Suprapubic skin (tissue), 4 donors: ENCODE measurements at regions not wholly inside any gene's neighbourhood (a gene's known extent, or its start where the extent isn't known, plus 50 kb on each side); places are given as distances from the start of the nearest gene placed in this dataset.
A peak's percentile ranks its signal among the peaks of the same experiment; 100 is the strongest.

Source experiments
- DNase-seq, 2 donors: peaks; one replicate each; pipeline ENCODE4 v3.0.0-alpha.2; 2019; ENCODE audit warnings: low spot score in 2 of 2
- H3K27ac ChIP-seq: fragments of 200-600 bp; sonication (generic); one replicate; pipeline ENCODE4 v1.5.1; 2019
- H3K27me3 ChIP-seq: fragments of 200-600 bp; sonication (generic); one replicate; pipeline ENCODE4 v1.5.1; 2019
- H3K36me3 ChIP-seq: fragments of 200-600 bp; sonication (generic); one replicate; pipeline ENCODE4 v1.5.1; 2019
- H3K4me1 ChIP-seq: fragments of 200-600 bp; sonication (generic); one replicate; pipeline ENCODE4 v1.5.1; 2019
- H3K4me3 ChIP-seq: fragments of 200-600 bp; sonication (generic); one replicate; pipeline ENCODE4 v1.5.1; 2019; ENCODE audit warnings: mild to moderate bottlenecking
- H3K9me3 ChIP-seq: fragments of 200-600 bp; sonication (generic); one replicate; pipeline ENCODE4 v1.5.1; 2019
- EP300 ChIP-seq: sonication (generic); formaldehyde crosslinking; IDR thresholded peaks from one replicate; pipeline ENCODE4 v1.6.1; 2017; ENCODE audit warnings: antibody characterized with exemption
- POLR2A ChIP-seq, 2 donors: fragments of 450-650 bp; IDR thresholded peaks; one replicate each; pipeline ENCODE4 v1.6.1; 2017; ENCODE audit warnings: antibody characterized with exemption in 2 of 2, mild to moderate bottlenecking in 2 of 2, moderate library complexity in 2 of 2
- POLR2AphosphoS5 ChIP-seq, 3 donors: sonication (generic); formaldehyde crosslinking; IDR thresholded peaks; one replicate each; pipeline ENCODE4 v1.6.1; 2017; ENCODE audit warnings: antibody characterized with exemption in 3 of 3
- WGBS: methylation state at CpG from one replicate; pipeline ENCODE4 v1.1.5; 2018; 5-methylcytosine and 5-hydroxymethylcytosine counted together
- TF ChIP-seq, protein P1 (sequence below), 2 donors: fragments of 200-600 bp in 1 of 2; fragments of 450-650 bp in 1 of 2; sonication (generic) in 1 of 2; IDR thresholded peaks; one replicate each; pipeline ENCODE4 v1.5.1; 2016 to 2019; ENCODE audit warnings: antibody characterized with exemption in 2 of 2, mild to moderate bottlenecking in 1 of 2, moderate library complexity in 1 of 2

DNA sequence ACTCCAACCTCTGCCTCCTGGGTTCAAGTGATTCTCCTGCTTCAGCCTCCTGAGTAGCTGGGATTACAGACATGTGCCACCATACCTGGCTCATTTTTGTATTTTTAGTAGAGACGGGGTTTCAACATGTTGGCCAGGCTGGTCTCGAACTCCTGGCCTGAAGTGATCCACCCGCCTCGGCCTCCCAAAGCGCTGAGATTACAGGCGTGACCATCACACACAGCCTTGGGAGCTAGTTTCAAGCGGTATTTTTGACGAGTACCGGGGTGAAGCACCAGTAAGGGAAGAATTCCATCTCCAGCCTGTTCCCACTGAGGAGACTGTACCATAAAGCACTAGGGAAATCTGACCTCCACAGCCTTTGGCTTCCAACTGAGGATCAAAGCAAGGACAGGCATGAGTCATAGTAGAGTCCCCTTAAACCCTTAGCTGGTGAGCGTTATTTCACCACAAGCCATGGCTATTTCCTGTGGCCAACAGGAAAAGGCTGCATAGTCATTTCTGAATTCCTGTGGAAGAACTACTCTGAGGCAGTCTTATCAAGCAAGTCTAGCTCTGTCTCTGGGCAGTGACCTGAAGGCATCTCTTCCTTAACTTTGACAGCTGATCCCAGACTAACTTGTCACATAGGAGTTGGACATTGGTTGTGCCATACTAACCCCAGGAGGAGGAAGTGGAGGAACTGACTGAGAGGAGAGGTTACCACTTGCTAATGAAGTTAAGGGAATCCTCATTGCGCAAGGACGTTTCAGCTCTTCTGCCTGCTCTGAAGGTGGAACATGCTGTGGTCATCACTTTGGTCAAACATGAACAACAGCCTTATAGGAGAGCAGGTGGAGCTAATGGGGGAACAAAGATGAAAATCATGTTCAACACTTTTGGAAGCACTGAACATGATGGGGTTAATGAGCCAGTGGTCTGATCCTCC, 85.8 kb upstream of the DMRT1 start:
- Histone ChIP-seq H3K27me3 (no peaks in the 10 kb centered on the region), H3K9me3 (no peaks in the 10 kb centered on the region), H3K4me1 (peaks cover 14% of the 10 kb centered on the region), H3K4me3 (no peak overlapping the region), H3K36me3 (no peaks in the 10 kb centered on the region), H3K27ac (no peak overlapping the region)
- WGBS = 80% methylated on average over 12 of the region's 12 CpGs
- DNase-seq = peak in 1 of 2 donors; percentile 32
- no peak for TF ChIP-seq POLR2AphosphoS5 (IDR thresholded peaks at IDR 0.05)

- no peaks in the 10 kb centered on the region for H3K36me3 ChIP-seq
- H3K4me3 ChIP-seq = no peak overlapping the region
- H3K27ac ChIP-seq = no peak overlapping the region
- peaks cover 8% of the 10 kb centered on the region for H3K4me1 ChIP-seq
- H3K9me3 ChIP-seq = no peaks in the 10 kb centered on the region
- WGBS = 70% methylated on average over 13 of the region's 13 CpGs
- H3K27me3 ChIP-seq = no peaks in the 10 kb centered on the region
- peak in 1 of 2 donors; percentile 63 for DNase-seq
- TF ChIP-seq POLR2A (IDR thresholded peaks at IDR 0.05) (no peak), POLR2AphosphoS5 (IDR thresholded peaks at IDR 0.05) (no peak), EP300 (no peak)
- TF ChIP-seq, protein P1, sequence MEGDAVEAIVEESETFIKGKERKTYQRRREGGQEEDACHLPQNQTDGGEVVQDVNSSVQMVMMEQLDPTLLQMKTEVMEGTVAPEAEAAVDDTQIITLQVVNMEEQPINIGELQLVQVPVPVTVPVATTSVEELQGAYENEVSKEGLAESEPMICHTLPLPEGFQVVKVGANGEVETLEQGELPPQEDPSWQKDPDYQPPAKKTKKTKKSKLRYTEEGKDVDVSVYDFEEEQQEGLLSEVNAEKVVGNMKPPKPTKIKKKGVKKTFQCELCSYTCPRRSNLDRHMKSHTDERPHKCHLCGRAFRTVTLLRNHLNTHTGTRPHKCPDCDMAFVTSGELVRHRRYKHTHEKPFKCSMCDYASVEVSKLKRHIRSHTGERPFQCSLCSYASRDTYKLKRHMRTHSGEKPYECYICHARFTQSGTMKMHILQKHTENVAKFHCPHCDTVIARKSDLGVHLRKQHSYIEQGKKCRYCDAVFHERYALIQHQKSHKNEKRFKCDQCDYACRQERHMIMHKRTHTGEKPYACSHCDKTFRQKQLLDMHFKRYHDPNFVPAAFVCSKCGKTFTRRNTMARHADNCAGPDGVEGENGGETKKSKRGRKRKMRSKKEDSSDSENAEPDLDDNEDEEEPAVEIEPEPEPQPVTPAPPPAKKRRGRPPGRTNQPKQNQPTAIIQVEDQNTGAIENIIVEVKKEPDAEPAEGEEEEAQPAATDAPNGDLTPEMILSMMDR (IDR thresholded peaks at IDR 0.05) = peak in 1 of 2 donors; percentile 36
These were observed 84.1 kb upstream of the DMRT1 start for GRCh38 chr9:757246-757881.

- Histone ChIP-seq H3K27me3 (no peaks in the 10 kb centered on the region), H3K4me3 (no peak overlapping the region), H3K36me3 (no peaks in the 10 kb centered on the region), H3K9me3 (no peaks in the 10 kb centered on the region), H3K27ac (no peak overlapping the region), H3K4me1 (peaks cover 8% of the 10 kb centered on the region)
- DNase-seq = peak in 1 of 2 donors; percentile 47
- WGBS = 86% methylated on average over 5 of the region's 5 CpGs
- TF ChIP-seq EP300 = no peak
- TF ChIP-seq POLR2AphosphoS5 (IDR thresholded peaks at IDR 0.05) = no peak
- TF ChIP-seq, protein P1 (IDR thresholded peaks at IDR 0.05) = no peak
- TF ChIP-seq POLR2A (IDR thresholded peaks at IDR 0.05) = no peak
These were observed 83.4 kb upstream of the DMRT1 start for GRCh38 chr9:758146-758545.

GRCh38 chr9:759541-759940, 82.0 kb upstream of the DMRT1 start:
- no peak for DNase-seq
- no peak overlapping the region for H3K27ac ChIP-seq

DNA sequence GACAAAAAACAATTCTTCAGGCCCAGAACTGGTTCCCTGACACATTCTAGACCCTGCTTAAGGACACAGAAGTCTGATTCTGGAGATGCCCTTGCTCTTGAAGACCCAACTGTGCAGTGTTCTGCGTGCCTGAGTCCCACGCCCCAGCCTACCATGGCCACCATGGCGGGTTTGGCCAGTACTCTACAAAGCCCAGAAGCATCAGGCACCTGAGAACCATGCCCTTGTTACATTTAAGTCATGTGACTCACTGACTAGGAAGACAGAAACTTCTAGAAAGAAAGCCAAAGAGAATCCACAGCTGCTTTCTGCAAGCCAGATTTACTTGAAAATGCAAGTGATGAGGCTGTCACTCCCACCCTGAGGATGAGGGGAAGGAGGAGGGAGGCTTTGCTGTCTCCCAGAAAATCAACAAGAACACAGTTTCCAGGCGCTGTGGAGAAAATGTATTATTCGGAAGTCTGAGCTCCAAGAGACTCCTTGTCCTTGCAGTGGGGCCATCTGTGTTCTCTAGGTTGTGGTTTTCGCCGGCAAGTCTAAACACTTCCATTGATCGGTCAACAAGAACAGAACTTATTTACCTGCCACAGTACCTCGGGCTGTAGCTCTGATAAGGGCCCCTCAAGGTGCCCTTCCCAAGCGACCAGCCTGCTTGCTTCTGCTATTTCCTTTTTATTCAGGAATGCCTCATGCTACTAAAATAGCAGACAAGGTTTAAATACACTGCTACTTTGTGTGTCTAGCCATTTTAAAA, 81.3 kb upstream of the DMRT1 start:
- WGBS = 87% methylated on average over 8 of the region's 10 CpGs
- Histone ChIP-seq H3K9me3 (no peaks in the 10 kb centered on the region), H3K36me3 (no peaks in the 10 kb centered on the region), H3K4me1 (peaks cover 14% of the 10 kb centered on the region), H3K27me3 (no peaks in the 10 kb centered on the region), H3K27ac (no peak overlapping the region), H3K4me3 (no peak overlapping the region)
- TF ChIP-seq POLR2AphosphoS5 (IDR thresholded peaks at IDR 0.05) (no peak), EP300 (no peak)
- peak in 1 of 2 donors; percentile 47 for DNase-seq

More at GRCh38 chr9:759541-759940, 82.0 kb upstream of the DMRT1 start:
- Histone ChIP-seq H3K4me3 (no peak overlapping the region), H3K36me3 (no peaks in the 10 kb centered on the region), H3K4me1 (peaks cover 14% of the 10 kb centered on the region), H3K27me3 (no peaks in the 10 kb centered on the region), H3K9me3 (no peaks in the 10 kb centered on the region)
- WGBS = 87% methylated on average over 8 of the region's 8 CpGs
- TF ChIP-seq EP300 = no peak
- no peak for TF ChIP-seq POLR2AphosphoS5 (IDR thresholded peaks at IDR 0.05)
- TF ChIP-seq, protein P1 (IDR thresholded peaks at IDR 0.05) = no peak
- TF ChIP-seq POLR2A (IDR thresholded peaks at IDR 0.05) = no peak
